Inflammatory macrophage (primary cell): ENCODE measurements at regions not wholly inside any gene's neighbourhood (a gene's known extent, or its start where the extent isn't known, plus 50 kb on each side); places are given as distances from the start of the nearest gene placed in this dataset.
A peak's percentile ranks its signal among the peaks of the same experiment; 100 is the strongest.

Experiments used
- DNase-seq, 2 donors: peaks; one replicate each; pipeline ENCODE4 v3.0.0-alpha.2; 2020 to 2022

DNA sequence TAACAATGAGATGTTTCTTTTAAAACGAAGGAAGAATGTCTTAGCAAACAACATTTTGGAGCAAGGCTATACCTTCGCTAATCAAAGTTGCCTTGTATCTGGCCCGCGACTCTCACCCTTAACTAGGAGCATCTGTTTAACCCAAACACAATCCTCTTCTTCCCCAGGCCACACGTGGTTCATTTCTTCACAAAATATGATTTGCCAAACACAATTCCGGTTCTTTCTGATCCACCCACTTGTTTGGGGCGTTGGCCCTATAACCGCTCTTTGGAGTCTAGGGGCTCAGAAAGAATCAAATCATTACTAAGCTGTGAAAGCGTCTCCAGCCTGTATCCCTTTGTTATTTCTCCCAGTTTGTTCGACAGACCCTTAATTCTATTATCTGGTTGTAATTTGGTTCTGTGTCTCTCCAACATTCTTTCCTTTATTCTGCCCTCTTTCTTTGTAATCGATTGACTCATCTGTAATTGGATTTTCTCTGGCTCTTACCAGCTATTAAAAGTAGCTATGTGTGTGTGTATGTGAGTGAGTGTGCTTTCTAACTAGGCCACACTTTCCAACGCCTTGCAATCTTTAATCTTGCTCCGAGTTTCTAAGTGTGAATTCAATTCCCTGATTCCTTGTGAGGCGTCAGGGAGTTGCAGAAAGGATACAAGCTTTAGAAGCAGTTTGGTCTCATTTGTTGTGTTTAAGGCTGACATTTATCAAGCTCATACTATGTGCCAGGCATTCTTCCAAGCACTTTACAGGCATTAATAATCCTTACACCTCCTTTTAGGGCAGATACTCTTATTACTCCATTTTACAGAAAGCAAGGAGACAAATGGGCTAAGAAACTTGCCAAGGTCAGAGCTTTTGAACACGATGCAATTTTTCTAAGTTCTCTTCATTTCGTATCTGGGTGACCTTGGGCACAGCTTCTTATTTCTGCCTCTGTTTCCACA, 138.6 kb upstream of the CPEB2 start:
- no peak for DNase-seq

DNA sequence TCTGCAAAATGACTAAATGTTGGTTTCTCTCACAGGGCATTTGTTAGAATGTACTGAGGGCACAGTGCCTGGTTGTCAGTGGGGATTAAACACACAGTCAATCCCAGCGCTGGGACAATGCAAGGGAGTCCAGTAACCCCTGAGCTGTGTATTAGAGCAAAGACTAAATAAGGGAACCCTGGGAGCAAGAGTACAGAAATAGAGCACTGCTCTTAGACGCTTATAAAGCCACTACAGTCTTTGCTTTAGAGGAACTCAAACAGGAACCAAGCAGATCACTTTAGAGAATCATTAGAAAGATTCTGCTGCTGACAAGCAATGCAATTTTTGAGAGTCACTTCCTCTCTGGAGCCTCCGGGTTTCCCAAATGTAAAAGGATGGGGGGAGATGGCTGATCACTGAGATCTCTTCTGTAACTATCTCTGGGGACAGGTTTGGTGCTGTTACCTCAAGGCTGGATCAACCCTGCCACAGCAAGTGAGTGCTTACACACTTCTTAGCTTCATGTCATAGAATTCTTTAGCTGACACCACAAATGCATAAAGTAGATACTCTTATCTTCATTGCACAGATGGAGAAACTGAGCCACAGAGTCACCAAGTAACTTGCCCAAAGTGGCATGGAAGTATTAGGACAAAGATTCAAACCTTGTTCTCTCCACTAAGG, 137.8 kb upstream of the CPEB2 start:
- DNase-seq, result peak; percentile 74 to 86

DNA sequence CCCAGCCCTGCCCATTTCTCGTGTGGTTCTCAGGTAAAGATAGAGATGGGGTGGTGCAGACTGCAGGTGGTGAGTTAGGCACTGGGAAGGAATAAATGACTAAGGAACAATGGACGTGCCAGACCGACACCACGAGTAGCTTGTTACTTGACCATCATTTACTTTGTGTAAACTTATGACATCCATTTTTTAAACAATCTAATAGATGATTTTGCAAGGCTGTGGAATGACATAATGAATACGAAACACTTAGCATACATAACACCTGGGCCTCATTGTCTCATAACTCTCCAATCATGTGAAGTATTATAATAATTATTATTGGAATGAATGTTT, 137.3 kb upstream of the CPEB2 start:
- no peak for DNase-seq

DNA sequence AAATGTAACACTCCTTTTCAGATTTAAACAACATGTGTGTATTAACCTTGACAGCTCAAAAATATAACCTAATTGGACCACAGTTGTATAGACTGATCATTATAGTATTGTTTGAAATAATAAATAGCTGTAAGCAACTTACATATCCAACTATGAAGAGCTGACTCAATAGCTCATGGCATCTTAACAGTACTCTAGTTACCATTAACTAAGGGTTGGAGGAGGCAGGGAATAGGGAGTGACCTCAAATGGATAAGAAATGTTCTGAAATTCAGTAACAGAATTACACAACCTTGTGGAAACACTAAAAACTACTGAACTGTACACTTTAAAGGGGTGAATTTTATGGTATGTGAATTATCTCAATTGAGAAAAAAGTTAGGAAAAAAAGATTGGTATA, 136.5 kb upstream of the CPEB2 start:
- DNase-seq, result no peak

DNA sequence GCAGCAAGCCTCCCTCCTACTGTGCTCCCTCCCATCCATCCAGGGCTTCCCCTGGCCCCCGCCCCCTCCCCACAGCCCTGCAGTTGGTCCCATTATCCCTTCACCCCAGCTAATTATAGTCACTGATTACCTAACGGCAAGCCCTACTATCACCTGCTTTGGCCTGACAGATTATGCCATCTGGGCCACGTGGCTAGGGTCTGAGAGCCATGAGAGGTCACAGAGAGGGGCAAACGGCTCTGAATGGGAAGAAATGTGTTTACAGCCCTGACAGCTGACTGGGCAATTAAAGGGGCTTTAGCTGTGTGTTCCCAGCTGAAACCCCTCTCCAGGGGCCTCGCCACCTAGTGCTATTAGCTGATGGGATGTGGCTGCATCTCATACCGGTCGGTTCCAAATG, 134.4 kb upstream of the CPEB2 start:
- no peak for DNase-seq

DNA sequence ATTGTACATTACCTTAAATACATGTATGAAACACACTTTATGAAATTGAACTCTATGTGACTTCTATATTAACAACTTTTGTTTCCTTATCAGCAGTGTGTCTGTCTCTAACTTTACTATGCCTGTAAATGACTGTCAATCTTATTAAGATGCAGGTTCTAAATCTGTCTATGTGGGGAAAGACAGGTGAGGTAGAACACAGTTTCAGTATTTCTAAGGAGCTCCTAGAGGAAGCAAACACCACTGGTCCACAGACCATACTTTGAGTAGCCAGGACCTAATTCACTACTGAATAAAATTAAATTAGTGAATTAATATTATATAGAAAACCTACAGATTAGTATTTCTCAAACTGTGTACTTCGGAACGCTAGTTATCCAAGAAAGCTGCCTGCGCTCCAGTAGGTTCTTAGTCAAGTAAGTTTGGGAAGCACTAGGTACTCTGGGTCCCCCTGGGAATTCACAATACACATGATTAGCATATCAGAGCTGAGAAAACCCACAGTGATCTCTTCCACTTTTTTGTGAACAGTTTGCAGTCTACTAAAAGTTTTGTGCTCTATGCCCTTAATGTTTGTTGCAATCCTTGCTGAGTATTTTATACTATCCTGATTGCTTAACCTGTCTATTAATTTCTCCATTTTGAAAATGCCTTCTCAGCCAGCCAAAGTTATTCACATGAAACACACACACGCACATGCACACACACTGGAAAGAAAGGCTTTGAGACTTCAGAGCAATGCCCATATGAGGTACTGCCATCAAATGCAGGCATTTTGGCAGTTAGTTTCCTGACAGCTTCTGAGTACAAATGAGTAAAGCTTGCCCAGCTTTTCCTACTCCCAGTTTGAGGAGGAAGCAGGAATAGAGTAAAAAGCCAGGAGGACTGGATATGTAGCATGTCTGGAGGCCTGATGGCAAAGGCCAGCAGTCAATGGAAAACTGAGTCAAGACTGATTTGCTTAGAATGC, 133.6 kb upstream of the CPEB2 start:
- DNase-seq, result peak in 1 of 2 donors; percentile 60

DNA sequence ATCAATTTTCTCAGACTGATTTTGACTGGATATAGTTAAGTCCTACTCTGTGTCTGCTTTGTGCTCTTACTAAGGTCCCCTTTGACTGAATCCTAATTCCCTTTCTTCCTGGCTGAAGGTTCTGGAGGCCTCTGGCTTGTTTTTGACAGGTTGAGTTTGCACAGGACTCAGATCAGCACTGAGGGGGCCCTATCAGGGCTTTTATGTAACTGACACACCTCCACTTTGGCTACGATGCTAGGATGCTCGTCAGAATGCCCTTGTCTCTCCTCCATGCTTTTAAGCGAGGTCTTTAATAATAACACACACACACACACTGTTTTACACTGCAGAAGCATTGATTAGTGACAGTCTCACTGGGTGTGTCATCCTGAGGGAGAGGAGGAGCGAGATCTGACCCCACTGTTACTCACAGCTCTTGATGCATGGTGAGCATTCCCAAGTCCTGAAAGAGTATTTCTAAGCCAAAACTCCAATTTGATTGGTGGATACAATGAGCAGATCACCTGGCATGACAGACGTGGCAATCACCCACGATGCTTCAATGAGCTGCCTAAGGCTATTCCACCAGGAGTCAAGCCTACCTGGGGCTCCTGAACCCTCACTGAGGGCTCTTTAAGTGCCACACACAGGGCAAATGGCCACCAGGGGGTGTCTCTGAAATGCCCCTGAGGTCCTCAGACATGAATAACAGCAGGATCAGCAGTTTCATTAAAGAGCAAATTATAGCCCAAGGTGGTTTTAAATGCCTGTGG, 130.4 kb upstream of the CPEB2 start:
- peak; percentile 36 to 43 for DNase-seq

DNA sequence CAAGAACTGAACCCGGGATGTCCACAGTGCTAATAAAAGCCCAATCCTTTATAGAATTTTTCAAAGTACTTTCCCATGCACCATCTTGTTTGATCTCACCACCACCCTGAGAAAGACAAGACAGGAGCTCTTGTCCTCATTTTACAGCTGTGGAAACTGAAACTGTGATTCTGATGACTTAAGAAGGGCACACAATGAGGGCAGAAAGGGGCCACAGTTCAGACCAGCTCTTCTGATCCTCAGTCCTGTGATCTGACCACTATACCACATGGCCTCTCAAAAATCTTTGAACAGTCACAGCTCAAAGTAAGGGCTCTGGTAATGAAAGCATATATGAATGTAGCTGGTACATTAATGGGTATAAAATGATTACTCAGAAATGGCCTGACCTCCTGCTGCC, 127.3 kb upstream of the CPEB2 start:
- DNase-seq, result peak in 1 of 2 donors; percentile 34

DNA sequence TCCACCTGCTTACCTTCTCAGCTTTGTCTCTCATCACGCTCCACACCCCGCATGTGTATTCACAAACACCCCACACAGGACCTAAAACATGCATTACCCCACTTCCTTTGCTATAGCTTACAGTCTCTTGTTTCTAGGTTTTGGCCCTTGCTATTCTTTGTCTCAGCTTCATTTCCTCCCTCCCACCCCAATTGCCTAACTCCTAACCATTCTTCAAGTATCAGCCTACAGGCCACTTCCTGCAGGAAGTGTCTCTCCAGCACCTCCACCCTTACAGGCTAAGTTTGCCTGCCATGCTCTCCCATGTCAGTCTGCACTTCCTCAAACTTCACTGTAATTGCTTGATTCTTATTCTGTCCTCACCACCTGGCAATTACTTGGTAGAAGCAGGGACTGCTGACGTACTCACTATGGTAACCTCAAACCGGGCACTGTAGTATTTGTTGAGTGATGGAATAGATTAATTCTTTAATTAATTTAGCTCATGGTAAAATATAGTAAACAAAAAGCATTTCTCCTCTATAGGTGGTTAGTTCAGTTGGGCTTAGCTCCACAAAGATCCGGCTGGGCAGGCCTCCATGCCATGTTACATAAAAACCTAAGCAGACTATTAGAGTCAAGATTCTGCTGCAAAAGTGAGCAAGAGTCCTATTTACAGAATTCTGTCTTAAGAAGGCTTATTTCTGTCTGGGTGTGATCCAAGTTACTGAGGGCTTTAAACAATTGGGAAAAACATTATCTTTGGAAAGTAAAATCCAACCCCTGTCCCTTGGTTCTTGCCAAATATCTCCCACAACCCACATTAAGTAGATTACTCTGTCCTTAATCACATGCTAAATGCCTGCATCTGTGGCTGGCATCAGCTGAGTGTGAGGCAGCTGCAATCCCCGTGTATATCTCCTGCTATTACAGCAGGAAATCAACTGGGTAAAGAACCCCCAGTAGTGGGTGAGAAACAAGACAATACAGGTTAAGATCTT, 124.7 kb upstream of the CPEB2 start:
- peak; percentile 95 for DNase-seq

DNA sequence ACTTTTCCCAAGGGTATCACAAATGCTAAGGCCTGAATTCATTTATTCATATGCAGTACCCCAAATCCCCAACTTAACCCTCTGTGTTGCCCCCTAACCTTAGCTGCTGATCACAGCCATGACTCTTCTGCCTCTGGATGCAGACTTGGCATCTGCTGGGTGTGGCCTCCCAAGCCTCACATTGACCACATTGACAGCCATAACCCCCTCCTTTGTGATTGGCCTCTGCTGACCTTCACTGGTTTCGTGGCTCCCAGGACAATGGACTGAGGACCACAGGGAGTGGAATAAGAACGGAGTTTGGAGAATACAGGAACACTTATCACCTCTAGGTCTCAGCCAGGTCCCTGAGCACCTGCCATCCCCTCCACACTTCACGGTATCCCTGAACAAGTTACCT, 123.6 kb upstream of the CPEB2 start:
- no peak for DNase-seq

DNA sequence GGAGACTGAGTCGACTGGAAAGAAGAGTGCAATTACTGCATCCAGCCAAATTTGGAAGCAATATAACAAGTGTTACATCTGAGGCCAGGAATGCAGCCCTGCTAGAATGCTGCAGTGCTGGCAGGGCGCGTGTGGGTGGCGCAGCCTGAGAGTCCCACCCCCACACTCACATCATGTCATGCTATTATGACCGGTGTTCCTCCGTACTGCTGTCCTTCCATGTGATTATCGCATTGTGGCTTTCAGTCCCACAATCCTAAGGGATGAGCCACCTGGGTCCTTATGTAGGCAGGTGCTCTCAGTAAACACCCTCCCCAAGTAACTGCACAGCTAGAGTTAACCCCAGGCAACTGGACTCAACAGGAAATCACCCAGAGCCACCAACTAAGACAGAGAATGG, 122.6 kb upstream of the CPEB2 start:
- DNase-seq, result peak; percentile 23 to 85

DNA sequence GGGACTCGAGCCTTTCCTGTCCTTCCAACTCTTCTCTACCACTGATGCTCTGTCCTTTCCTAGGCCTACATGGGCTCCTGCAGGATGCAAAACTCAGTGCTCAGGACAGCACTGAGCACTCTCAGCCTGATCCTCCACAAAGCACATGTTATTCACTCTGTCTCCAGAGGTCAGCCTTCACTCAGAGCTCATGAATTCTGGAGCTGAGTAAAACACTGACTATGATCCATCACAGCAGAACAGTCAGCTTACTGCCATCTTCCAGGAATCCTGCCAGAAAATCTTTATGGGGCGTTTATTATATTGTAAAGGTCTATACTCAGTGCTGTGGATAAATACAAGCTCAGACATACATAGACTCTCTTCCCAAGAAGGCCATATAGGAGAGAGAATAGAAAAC, 121.5 kb upstream of the CPEB2 start:
- DNase-seq, result no peak

DNA sequence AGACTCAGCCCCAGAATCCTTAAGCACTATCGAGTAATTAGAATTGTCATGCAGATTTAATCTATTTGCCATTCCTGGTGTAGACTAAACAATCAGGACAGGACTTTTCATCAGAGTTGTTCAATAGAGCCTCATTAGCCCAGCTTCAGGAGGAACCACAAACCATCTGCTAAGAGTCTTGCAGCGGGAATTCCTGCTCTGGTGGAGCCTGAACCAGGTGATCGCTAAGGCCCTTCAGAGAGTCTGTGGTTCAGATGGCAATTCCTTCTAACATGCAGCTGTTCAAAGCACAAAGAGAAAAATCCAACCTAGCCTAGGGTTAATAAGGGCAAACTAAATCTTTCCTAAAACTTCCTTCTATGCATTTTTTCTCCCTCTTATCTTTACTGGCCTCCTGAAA, 119.1 kb upstream of the CPEB2 start:
- DNase-seq, result no peak

DNA sequence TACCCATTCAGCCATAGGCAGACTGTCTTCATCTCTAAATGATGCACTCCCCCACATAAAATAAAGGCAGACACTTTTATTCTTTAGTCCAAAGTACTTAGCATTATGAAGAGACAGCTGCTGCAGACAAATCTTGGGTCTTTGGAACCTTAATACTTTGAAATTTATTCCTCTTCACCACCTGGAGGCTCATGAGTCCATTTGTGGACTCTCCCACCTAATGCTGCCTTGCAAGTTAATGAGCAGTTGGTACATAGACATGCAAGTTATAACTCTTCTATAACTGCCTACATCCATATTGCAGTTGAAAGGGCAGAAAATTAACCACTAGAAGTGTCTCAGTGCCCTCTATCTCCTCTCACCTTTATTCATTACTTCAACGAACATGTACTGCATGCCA, 118.6 kb upstream of the CPEB2 start:
- no peak for DNase-seq

DNA sequence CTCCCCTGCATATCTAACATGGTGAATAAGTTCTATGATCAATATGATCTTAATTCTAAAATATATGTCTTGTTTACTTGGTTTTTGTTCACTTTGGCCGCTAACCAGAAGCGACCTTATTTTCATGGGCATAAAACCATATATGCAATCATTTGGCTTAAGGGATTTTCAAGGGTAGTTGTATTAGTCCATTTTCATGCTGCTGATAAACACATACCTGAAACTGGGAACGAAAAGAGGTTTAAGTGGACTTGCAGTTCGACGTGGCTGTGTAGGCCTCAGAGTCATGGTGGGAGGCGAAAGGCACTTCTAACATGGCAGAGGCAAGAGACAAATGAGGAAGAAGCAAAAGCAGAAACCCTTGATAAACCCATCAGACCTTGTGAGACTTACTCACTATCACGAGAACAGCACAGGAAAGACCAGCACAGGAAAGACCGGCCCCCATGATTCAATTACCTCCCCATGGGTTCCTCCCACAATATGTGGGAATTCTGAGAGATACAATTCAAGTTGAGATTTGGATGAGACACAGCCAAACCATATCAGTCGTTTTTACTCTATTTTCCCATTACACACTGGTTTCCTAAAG, 114.3 kb upstream of the CPEB2 start:
- peak; percentile 88 to 95 for DNase-seq

DNA sequence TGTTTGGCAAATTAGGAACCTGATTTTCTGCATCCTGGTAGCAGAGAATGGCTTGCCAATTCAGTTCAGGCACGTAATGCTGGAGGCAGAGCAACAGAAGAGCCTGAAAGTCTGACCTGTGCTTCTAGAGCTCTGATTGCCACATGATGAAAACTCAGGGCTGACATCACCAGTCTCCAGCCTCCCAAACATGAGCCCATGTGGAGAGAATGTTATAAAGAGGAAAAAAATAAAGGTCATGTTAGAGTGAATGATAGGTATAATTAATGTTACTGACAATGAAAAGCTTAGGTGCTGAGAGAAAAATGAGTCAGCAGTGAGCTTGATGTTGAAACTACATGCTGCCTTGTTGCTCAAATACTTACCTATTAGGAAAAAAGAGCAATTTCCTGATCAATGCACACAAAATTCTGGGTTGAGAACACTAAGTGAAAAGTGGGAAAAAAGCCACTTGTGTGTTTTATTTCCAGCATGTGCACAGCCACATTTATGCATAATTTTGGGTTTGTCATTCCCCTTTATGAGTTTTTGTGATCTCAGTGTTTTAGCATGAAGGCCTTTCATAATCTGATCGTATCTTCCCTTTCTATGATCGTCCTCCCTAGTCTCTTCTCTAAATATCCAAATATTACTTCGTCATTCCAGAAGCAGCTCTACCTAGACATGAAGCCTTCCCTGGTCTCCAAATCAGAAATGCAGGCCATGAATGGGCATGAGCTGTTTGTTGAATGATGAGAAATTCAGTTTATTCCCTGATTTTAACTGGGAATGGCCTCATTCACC, 113.3 kb upstream of the CPEB2 start:
- peak; percentile 65 to 82 for DNase-seq

DNA sequence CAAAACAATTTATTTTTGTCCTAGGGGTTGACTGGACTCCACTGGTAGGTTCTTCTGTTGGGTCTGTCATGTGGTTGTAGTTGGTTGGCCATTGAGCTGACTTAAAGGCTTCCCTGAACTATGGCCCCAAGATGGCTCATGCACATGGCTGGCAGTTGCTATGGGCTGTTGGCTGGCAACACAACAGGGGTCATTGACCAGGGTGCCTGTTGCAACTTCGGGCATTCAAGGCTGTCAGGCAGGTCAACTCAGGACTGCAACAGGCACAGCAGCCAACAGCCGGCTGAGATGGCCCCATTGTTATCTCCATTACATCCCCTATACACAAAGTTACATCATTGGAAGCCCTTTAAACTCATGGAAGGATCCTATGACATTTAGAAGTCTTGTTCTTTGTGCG, 109.7 kb upstream of the CPEB2 start:
- DNase-seq, result no peak

DNA sequence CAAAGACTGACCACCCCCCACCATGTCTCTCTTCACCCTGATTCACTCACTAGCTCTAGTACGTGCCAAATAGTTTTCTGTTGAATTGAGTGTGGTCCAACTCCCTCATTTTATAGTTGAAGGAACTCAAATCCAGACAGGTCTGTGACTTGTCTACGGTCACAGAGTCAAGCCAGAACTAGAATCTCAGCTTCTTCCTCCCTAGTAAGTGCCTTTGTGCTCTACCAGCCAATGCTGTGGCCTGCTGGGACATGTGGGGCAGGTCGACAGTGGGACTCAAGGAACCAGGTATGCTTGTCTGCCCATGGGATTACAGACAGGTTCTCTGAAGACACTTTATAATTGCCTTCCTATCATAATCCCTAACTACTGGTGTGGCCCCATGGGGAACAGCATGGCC, 108.6 kb upstream of the CPEB2 start:
- no peak for DNase-seq

DNA sequence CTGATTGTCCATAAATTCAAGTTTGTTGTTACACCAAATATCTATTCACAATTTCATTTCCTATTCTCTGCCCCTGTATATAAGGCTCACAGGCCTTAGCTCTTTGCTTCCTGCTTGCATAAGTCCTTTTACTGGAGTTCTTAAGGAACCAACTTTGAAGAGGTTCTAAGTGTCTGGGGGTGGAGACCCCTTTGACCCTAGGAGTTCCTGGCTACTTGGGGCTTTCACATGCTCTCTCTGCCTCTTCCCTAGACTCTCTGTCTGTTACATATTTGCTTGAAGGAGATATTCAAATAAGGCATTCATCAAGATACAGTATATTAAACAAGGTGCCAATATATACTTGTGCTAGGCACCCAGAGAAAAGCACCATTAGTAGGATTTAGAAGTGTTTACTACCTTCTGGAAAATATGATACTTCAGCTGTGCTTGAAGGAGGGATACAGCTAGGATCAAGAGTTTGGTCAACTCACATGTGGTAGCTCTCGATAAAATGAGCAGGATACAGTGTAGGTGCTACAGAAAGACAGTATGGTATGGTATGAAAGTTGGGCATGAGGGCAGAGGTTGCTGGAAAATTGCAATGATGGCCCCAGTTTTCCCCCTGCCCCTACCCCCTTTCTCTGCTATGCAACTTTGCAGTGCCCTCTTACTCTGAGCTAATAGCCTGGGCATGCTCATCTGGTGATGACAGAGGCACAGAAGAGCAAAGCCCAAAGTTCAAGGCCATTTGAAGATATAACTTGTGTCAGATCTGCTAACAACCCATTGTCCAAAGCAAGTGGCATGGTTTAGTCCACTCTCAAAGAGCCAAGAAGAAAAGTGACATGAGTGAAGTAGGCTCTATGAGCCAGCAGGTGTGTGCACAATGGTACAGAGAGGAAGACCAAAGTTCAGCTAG, 107.6 kb upstream of the CPEB2 start:
- DNase-seq, result no peak
